Left cardiac atrium (tissue), 4 donors: ENCODE measurements at regions not wholly inside any gene's neighbourhood (a gene's known extent, or its start where the extent isn't known, plus 50 kb on each side); places are given as distances from the start of the nearest gene placed in this dataset.
A peak's percentile ranks its signal among the peaks of the same experiment; 100 is the strongest.
"Not testable (repeated sequence)": the region's sequence is repeated elsewhere in the genome, so short reads cannot be mapped to it uniquely, and the experiment has no call there.

Experiments used
- ATAC-seq, 2 donors: fragments of 200-7000 bp; cut with Tn5 transposase; one replicate each; pipeline ENCODE4 v1.9.1; 2020; ENCODE audit warnings: mild to moderate bottlenecking in 2 of 2, moderate library complexity in 2 of 2
- DNase-seq: peaks from one replicate; pipeline ENCODE4 v3.0.0-alpha.2; 2020
- intact Hi-C, 2 donors: fragments of 100-400 bp; cut with DNase I; formaldehyde crosslinking; loops; one replicate each; pipeline versions ENCODE4 v1.14.1 to v1.15.1; 2022 to 2023
- donor health status: DM: no; HTN: yes; CAD: no.
- donor health status: DM: no; HTN: yes; CAD: no; lungs with severe emphysema.
- donor health status: DM: yes; HTN: yes; CAD: no.
- donor health status: Dilated cardiomyopathy.

DNA sequence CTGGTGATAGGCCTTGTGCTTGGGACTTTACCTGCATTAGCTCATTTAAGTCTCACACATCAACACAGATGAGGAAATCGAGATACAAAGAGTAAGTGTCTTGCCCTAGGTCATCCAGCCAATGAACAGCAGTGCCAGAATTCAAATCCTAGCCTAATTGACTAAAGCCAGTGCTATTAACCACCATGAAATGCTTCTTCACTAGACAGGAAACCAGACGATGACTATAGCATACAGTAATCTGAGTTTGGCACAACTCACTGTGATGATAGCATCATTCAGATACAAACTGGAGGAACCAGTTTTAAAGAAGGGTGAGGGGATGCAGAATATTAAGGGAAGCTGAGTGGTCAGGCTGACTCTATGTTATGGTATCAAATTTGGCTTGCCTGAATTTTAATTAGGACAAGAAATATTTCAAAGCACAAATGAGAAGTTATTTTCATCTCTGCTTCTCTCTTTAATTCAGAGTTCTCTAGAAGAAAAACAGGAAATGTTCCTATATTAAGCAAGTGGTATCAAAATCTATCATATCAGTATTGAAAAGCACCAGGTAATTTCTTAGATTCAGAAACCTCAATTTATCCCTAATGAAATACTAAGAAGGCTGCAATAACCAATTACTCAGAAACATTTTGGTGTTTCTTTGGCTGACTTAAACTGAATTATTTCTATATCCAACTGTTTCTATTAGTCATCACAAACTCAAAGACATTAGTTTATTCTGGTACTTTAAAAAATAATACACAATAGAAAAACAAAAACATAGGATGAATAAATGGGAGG, 147.0 kb upstream of the RASA1 start:
- DNase-seq (no peak), ATAC-seq (peak in 1 of 2 donors; percentile 90)
- intact Hi-C loops = no loop called here

- peak; percentile 65 to 91 for ATAC-seq
- intact Hi-C loops = no loop called here
- no peak for DNase-seq
Measured at GRCh38 chr5:87121304-87122150, 146.2 kb upstream of the RASA1 start.

- ATAC-seq (no peak), DNase-seq (no peak)
- intact Hi-C loops = no loop called here
Measured at GRCh38 chr5:87122151-87122977, 145.3 kb upstream of the RASA1 start.

DNA sequence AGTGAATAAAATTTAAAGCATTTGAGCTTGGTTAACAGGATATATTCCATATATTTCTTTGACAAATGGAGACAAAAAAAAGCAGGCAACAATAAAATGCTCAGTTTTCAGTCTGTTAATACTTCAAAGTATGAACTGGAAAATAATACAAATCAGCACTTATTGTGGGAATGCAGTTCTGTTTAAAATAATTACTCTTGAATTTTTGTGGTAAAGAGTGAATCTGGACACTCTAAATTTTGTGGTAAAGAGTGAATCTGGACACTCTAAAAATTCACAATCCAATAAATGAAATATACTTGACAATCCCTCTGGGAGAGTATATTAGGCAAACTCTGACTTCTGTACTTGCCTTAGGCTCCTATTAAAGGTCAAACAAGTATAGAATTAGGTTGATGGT, 141.9 kb upstream of the RASA1 start:
- intact Hi-C loops = no loop called here
- DNase-seq (no peak), ATAC-seq (no peak)

- intact Hi-C loops = no loop called here
- ATAC-seq (no peak), DNase-seq (no peak)
Measured at GRCh38 chr5:87126869-87127268, 140.8 kb upstream of the RASA1 start.

DNA sequence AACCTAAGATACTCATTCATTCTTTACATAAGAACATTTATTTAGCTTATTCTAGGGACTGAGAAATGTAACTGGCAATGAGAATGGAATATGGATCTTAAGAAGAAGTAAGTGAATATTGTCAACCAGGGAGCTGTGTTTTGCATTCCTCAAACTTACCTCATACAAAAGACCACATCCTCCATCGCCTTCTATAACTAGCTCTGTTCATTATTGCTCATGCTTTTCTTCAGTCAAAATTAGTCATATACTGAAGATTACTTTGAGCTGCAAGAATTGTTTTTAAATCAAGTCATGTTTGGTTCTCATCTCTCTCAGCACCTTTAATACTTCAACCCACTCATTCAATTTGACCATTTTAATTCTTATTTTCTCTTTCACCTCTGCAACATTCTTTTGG, 140.3 kb upstream of the RASA1 start:
- ATAC-seq (no peak), DNase-seq (no peak)
- intact Hi-C loops = no loop called here

GRCh38 chr5:87127956-87128687, 139.6 kb upstream of the RASA1 start:
- no peak for ATAC-seq
- intact Hi-C loops = no loop called here
- DNase-seq = no peak

- intact Hi-C loops = no loop called here
- DNase-seq (no peak), ATAC-seq (no peak)
Measured at GRCh38 chr5:87129046-87129445, 138.6 kb upstream of the RASA1 start.

- DNase-seq (no peak), ATAC-seq (no peak)
Measured at GRCh38 chr5:87132696-87133095, 135.0 kb upstream of the RASA1 start.

GRCh38 chr5:87134513-87134912, 133.2 kb upstream of the RASA1 start:
- not testable (repeated sequence) for ATAC-seq

More at GRCh38 chr5:87132696-87133095, 135.0 kb upstream of the RASA1 start:
- intact Hi-C loops = no loop called here

GRCh38 chr5:87136096-87136495, 131.6 kb upstream of the RASA1 start:
- intact Hi-C loops = no loop called here
- no peak for DNase-seq
- ATAC-seq = peak in 1 of 2 donors; percentile 59

More at GRCh38 chr5:87134513-87134912, 133.2 kb upstream of the RASA1 start:
- intact Hi-C loops, DNase-seq: not testable (repeated sequence)

GRCh38 chr5:87136733-87137132, 130.9 kb upstream of the RASA1 start:
- intact Hi-C loops = no loop called here
- DNase-seq (no peak), ATAC-seq (no peak)

DNA sequence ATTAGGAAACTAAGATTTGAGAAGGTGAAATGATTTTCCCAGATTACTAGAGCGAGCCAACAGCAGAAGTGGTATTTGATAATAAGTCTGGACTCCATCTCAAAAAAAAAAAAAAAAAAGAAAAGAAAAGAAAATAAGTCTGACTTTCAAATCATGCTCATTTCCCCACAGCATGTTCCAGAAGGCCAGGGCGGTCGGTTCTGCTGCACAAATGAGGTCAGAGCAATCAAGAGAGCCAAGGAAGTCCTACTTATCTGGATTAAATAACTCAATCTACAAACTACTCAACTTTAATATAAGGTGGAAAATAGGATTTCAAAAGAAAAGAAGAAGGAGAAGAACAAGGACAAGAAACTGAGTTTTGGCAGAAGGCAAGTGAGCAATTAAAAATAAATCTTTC, 130.4 kb upstream of the RASA1 start:
- intact Hi-C loops = no loop called here
- DNase-seq = peak; percentile 57
- peak; percentile 63 to 92 for ATAC-seq

DNA sequence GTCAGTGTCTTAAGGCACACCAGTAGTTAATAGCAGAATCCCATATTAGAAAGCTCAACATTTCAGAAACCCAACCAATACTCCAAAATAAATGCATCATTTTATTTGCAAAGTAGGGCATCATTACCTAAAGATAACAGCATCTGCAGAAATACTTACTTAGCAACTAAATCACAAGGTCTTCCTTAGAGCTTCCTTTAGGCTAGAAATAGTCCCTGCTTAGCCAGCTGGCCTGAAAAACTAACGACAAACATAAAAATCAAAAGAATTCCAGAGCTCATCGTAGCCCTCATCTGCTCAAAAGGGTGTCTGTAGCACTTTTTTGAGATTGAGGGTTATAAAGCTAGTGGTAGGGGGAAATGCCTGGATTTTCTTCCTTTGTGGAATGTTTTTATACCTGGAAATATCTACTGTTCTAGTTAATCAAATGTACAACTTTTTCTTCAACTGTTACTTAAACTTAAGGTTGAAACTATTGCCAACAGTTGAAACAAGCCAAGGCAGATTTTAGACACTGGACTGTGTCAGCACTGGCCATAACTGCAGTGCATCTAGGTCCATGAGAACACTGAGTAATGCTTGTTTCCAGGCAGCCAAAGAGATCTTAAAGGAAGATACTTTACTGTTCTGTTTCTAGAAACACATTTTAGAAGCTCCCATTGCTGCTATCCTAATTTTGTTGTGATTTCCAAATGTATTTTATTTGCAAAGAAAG, 129.4 kb upstream of the RASA1 start:
- no peak for DNase-seq
- peak; percentile 61 to 75 for ATAC-seq
- intact Hi-C loops = no loop called here

- intact Hi-C loops = no loop called here
- no peak for ATAC-seq
Measured at GRCh38 chr5:87139795-87140194, 127.9 kb upstream of the RASA1 start.

GRCh38 chr5:87141544-87141943, 126.1 kb upstream of the RASA1 start:
- DNase-seq = no peak
- no peak for ATAC-seq
- intact Hi-C loops = no loop called here

More at GRCh38 chr5:87139795-87140194, 127.9 kb upstream of the RASA1 start:
- no peak for DNase-seq

DNA sequence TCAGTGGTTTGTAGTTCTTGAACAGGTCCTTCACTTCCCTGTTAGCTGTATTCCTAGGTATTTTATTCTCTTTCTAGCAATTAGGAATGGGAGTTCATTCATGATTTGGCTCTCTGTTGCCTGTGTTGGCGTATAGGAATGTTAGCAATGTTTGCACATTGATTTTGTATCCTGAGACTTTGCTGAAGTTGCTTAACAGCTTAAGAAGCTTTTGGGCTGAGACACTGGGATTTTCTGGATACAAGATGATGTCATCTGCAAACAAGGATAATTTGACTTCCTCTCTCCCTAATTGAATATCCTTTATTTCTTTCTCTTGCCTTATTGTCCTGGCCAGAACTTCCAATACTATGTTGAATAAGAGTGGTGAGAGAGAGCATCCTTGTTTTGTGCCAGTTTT, 121.8 kb upstream of the RASA1 start:
- ATAC-seq, intact Hi-C loops, DNase-seq: not testable (repeated sequence)

- intact Hi-C loops = no loop called here
Measured at GRCh38 chr5:87147441-87147840, 120.2 kb upstream of the RASA1 start.

More at GRCh38 chr5:87147441-87147840, 120.2 kb upstream of the RASA1 start:
- DNase-seq (no peak), ATAC-seq (no peak)
